Activated B cell treated with CpG ODN at 0.5 μM for 24 hours (primary cell): ENCODE measurements at regions not wholly inside any gene's neighbourhood (a gene's known extent, or its start where the extent isn't known, plus 50 kb on each side); places are given as distances from the start of the nearest gene placed in this dataset.

Experiments used
- ATAC-seq: fragments of 200-7000 bp; cut with Tn5 transposase; one replicate; pipeline ENCODE4 v1.10.0; 2021; ENCODE audit warnings: low read depth, mild to moderate bottlenecking, moderate library complexity
- CTCF ChIA-PET: fragments of 350-600 bp; sonication (Branson Sonifier 250); formaldehyde crosslinking; loops from one replicate; lab custom pipeline; 2021; ENCODE audit warnings: antibody characterized with exemption; lab: Charles Lee
- POLR2A ChIA-PET: fragments of 350-600 bp; sonication (Branson Sonifier 250); formaldehyde crosslinking; loops from one replicate; lab custom pipeline; 2021; ENCODE audit warnings: antibody characterized with exemption; lab: Charles Lee
- DNase-seq: peaks from one replicate; pipeline ENCODE4 v3.0.0; 2022
- H3K27ac Mint-ChIP-seq: one replicate; pipeline ENCODE4 v1.8.0; 2020; ENCODE audit warnings: mixed read lengths
- H3K27me3 Mint-ChIP-seq: one replicate; pipeline ENCODE4 v1.8.0; 2021; ENCODE audit warnings: mixed read lengths
- H3K36me3 Mint-ChIP-seq: one replicate; pipeline ENCODE4 v1.8.0; 2021; ENCODE audit warnings: low read depth, mixed read lengths
- H3K4me1 Mint-ChIP-seq: one replicate; pipeline ENCODE4 v1.8.0; 2021; ENCODE audit warnings: mixed read lengths
- H3K4me3 Mint-ChIP-seq: one replicate; pipeline ENCODE4 v1.8.0; 2020; ENCODE audit warnings: mild to moderate bottlenecking, mixed read lengths
- H3K9me3 Mint-ChIP-seq: one replicate; pipeline ENCODE4 v1.8.0; 2020; ENCODE audit warnings: mixed read lengths
- intact Hi-C: fragments of 100-400 bp; cut with micrococcal nuclease; formaldehyde crosslinking; loops from one replicate; pipeline ENCODE4 v1.15.1; 2024
- TF ChIP-seq, protein P1 (sequence below): fragments of 200-600 bp; IDR thresholded peaks from one replicate; pipeline ENCODE4 v1.8.0; 2022; ENCODE audit warnings: antibody characterized with exemption, mild to moderate bottlenecking

DNA sequence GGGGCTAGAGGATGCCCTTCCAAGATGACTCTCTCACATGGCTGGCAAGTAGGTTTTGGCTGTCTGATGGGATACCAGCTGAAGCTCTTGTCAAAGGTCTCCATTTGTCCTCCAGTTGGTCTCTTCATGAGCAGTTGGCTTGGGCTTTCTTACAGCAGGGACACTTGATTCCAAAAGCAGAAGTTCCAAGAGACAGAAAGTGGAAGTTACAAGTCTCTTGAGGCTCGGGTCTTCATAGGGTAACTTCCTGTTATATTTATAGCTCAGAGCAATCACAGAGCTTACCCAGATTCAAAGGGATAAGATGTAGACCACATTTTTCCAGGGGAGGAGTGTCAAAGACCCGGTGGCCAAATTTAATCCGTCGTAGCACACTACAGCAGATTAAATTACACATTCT is 440.0 kb downstream of the RFC3 start:
- ChIA-PET CTCF (no interaction called here), POLR2A (no interaction called here)
- no peak for ATAC-seq
- TF ChIP-seq, protein P1, sequence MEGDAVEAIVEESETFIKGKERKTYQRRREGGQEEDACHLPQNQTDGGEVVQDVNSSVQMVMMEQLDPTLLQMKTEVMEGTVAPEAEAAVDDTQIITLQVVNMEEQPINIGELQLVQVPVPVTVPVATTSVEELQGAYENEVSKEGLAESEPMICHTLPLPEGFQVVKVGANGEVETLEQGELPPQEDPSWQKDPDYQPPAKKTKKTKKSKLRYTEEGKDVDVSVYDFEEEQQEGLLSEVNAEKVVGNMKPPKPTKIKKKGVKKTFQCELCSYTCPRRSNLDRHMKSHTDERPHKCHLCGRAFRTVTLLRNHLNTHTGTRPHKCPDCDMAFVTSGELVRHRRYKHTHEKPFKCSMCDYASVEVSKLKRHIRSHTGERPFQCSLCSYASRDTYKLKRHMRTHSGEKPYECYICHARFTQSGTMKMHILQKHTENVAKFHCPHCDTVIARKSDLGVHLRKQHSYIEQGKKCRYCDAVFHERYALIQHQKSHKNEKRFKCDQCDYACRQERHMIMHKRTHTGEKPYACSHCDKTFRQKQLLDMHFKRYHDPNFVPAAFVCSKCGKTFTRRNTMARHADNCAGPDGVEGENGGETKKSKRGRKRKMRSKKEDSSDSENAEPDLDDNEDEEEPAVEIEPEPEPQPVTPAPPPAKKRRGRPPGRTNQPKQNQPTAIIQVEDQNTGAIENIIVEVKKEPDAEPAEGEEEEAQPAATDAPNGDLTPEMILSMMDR, result no peak
- Mint-ChIP-seq H3K27me3 (no peaks in the 10 kb centered on the region), H3K9me3 (peaks cover 5% of the 10 kb centered on the region), H3K27ac (no peak overlapping the region), H3K4me3 (no peak overlapping the region), H3K4me1 (peaks cover 22% of the 10 kb centered on the region), H3K36me3 (no peaks in the 10 kb centered on the region)
- intact Hi-C loops, result no loop called here
- no peak for DNase-seq

DNA sequence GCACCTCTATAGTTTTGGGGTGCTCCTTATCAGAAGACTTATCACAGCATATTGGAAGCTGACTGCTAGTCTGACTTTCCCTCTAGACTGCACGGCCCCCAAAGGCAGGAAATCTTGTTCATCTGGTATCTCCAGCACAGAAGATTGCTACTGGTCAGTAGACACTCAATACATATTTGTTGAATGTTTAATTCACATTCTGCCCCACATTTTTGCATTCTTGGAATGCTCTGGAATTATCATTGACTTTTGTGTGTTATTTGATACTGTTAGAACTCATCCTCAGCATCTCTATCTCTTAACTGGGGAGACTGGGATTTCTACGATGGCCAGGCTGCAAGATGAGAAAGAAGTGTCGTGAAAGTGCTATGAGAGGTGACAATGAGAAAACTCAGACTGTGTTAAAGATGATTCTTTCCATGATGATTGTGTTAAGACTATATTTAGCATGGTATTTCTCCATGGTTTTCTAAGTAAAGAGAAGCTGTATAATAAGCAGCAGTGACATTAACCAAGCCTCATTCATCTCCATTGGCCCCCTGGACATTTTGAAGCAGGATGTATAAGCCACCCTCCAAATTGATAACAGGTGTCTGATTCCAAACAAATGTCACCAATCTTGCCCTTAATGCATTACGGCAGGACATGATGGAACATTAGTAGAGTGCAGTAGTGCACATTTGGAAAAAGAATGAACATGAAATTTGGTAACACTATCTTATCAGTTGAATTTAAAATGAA is 440.9 kb downstream of the RFC3 start:
- Mint-ChIP-seq H3K9me3 (peaks cover 5% of the 10 kb centered on the region), H3K4me1 (peaks cover 22% of the 10 kb centered on the region), H3K27me3 (no peaks in the 10 kb centered on the region), H3K27ac (no peak overlapping the region), H3K4me3 (no peak overlapping the region), H3K36me3 (no peaks in the 10 kb centered on the region)
- ChIA-PET CTCF (no interaction called here), POLR2A (no interaction called here)
- TF ChIP-seq, protein P1, result no peak
- intact Hi-C loops, result no loop called here
- ATAC-seq, result no peak
- DNase-seq, result no peak

DNA sequence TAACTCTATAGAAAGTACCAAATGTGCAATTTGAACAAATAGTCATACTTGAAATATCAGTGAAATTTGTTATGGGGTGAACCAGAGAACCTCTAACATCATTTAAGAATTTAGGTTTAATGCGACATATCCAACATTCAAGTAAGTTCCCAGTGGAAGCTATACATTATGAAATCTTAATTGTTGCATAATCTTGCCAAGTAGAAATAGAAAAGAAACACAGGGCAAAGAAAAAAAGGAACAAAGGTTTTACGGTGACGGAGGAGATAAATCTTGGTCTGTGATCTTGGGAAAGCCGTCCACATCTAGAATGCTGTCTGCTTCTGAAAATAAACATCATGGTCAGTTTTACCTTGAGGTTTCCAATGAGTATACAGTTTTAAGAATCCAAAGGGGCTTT is 445.7 kb downstream of the RFC3 start:
- ChIA-PET CTCF (no interaction called here), POLR2A (no interaction called here)
- DNase-seq (no peak), ATAC-seq (no peak)
- H3K4me1 Mint-ChIP-seq, result peaks cover 2% of the 10 kb centered on the region
- TF ChIP-seq, protein P1, result no peak
- intact Hi-C loops, result no loop called here
- no peak overlapping the region for H3K27ac Mint-ChIP-seq
- no peaks in the 10 kb centered on the region for H3K36me3 Mint-ChIP-seq
- H3K27me3 Mint-ChIP-seq, result no peaks in the 10 kb centered on the region
- no peak overlapping the region for H3K4me3 Mint-ChIP-seq
- peaks cover 2% of the 10 kb centered on the region for H3K9me3 Mint-ChIP-seq

DNA sequence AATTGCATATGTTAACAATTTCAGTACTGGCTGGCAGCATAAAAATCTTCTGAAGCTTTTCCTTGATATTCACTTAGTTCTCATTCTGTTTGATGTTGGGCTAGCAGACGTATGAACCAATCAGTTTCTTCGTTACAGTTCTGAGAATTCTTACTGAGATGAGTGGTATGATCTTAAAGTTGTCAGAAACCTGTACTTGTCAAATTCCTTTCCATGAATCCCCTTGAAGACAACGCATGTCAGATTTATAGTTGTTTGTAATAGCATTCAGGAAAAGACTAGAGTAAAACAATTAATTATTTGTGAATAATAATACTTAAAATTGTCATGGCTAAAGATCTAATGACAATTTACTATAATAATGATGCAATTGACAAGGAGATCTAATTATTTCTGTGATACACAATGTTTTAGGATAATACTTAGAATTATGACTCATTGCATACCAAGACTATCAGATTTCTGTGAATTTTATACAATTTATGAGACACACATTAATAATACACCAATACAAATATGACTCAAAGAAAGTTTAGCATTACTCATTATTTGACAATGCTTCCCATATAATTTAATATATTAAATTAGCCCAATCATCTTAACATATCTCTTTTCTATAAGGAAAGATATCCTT is 447.2 kb downstream of the RFC3 start:
- H3K36me3 Mint-ChIP-seq, result no peaks in the 10 kb centered on the region
- ChIA-PET POLR2A (no interaction called here), CTCF (no interaction called here)
- no peaks in the 10 kb centered on the region for H3K4me1 Mint-ChIP-seq
- ATAC-seq (no peak), DNase-seq (no peak)
- H3K27me3 Mint-ChIP-seq, result no peaks in the 10 kb centered on the region
- H3K9me3 Mint-ChIP-seq, result peaks cover 2% of the 10 kb centered on the region
- no peak overlapping the region for H3K4me3 Mint-ChIP-seq
- intact Hi-C loops, result no loop called here
- no peak overlapping the region for H3K27ac Mint-ChIP-seq
- TF ChIP-seq, protein P1, result no peak

DNA sequence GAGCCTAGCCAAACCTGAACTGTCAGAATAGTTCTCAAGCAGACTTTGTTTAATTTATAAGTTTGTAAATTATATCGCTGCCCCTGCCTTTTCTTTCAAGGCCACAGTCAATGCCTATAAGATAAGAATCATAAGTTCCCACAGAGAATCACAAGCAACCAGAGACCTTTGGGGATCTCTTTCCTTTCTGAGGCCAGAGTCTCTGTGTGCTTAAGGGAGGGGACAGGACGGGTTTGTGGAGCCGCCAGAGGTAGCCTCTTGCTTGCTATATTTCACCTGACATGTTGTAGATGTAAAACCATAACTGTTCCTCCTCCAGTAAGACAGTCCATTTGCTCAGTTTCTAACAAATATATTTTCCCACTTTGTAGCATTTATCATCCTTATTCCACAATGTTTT is 458.8 kb downstream of the RFC3 start:
- ChIA-PET POLR2A (no interaction called here), CTCF (no interaction called here)
- Mint-ChIP-seq H3K4me3 (no peak overlapping the region), H3K4me1 (no peaks in the 10 kb centered on the region), H3K36me3 (no peaks in the 10 kb centered on the region), H3K9me3 (peaks cover 6% of the 10 kb centered on the region), H3K27me3 (no peaks in the 10 kb centered on the region), H3K27ac (no peak overlapping the region)
- intact Hi-C loops, result no loop called here
- ATAC-seq (no peak), DNase-seq (no peak)
- TF ChIP-seq, protein P1, result no peak
